Esophagus (tissue), 2 donors: ENCODE measurements at regions not wholly inside any gene's neighbourhood (a gene's known extent, or its start where the extent isn't known, plus 50 kb on each side); places are given as distances from the start of the nearest gene placed in this dataset.

Source experiments
- H3K27ac ChIP-seq, 2 donors: one replicate each; pipeline ENCODE4 v1.5.1; 2013; ENCODE audit warnings: low read depth in 2 of 2, mild to moderate bottlenecking in 2 of 2, inconsistent platforms in 1 of 2, low read length in 1 of 2, moderate library complexity in 1 of 2
- H3K27me3 ChIP-seq, 2 donors: one replicate each; pipeline ENCODE4 v1.6.1; 2013; ENCODE audit warnings: low read length in 2 of 2, control low read depth in 1 of 2, mild to moderate bottlenecking in 1 of 2; ENCODE audit not compliant: insufficient read depth in 2 of 2, control insufficient read depth in 1 of 2
- H3K36me3 ChIP-seq, 2 donors: one replicate each; pipeline ENCODE4 v1.6.1; 2013; ENCODE audit warnings: low read length in 1 of 2; ENCODE audit not compliant: control insufficient read depth in 2 of 2, insufficient read depth in 2 of 2
- H3K4me1 ChIP-seq, 2 donors: one replicate each; pipeline ENCODE4 v1.6.1; 2013; ENCODE audit warnings: low read length in 1 of 2; ENCODE audit not compliant: control insufficient read depth in 2 of 2, insufficient read depth in 2 of 2
- H3K4me3 ChIP-seq, 2 donors: one replicate each; pipeline ENCODE4 v1.5.1; 2013; ENCODE audit warnings: low read length in 2 of 2, mild to moderate bottlenecking in 2 of 2, low read depth in 1 of 2, moderate library complexity in 1 of 2
- H3K9me3 ChIP-seq, 2 donors: one replicate each; pipeline ENCODE4 v1.6.1; 2013; ENCODE audit warnings: mild to moderate bottlenecking in 2 of 2, low read depth in 1 of 2, low read length in 1 of 2, moderate library complexity in 1 of 2; ENCODE audit not compliant: control insufficient read depth in 2 of 2, insufficient read depth in 1 of 2
- WGBS, 2 donors: extraction: QIAGEN DNeasy Blood & Tissue Kit; methylation state at CpG; one replicate each; pipeline ENCODE4 v1.1.7; 2013; 5-methylcytosine and 5-hydroxymethylcytosine counted together
- donor health status: healthy with polysubstance abuse.
- donor health status: Bipolar disorder and iron deficiency.

GRCh38 chr3:22745321-22745720, 457.8 kb upstream of the UBE2E2 start:
- no peaks in the 10 kb centered on the region for H3K9me3 ChIP-seq
- H3K4me3 ChIP-seq = no peak overlapping the region
- H3K27me3 ChIP-seq = no peaks in the 10 kb centered on the region
- H3K4me1 ChIP-seq = no peaks in the 10 kb centered on the region
- no peaks in the 10 kb centered on the region for H3K36me3 ChIP-seq
- no peak overlapping the region for H3K27ac ChIP-seq

GRCh38 chr3:22746221-22746620, 456.9 kb upstream of the UBE2E2 start:
- no peak overlapping the region for H3K4me3 ChIP-seq
- no peaks in the 10 kb centered on the region for H3K4me1 ChIP-seq
- no peaks in the 10 kb centered on the region for H3K9me3 ChIP-seq
- H3K36me3 ChIP-seq = no peaks in the 10 kb centered on the region
- H3K27me3 ChIP-seq = no peaks in the 10 kb centered on the region
- no peak overlapping the region for H3K27ac ChIP-seq

DNA sequence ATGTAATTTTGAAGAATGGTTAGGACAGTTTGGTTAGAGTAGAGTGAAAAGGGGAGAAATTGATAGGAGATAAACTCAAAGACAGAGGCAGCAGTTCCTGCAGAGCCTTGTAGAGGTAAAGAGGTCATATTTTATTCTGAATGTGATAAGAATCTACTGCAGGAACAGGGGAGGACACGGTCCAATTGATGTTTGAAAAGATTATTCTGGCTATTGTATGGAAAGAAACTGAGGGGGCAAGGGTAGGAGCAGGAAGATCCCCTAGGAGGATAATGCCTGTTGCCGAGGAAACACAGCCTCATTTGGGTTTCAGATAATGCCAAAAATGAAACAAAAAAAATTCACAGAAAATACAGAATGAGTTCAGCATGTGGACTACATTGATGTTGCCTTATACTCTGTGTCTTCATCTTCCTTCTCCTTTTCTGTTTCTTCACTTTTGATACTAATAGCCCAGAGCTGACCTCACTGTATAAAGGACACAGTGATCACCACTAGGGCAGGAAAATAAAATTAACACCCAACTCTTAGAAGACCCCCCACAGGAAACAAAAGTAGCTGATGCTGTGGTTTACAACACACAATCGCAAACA, 454.6 kb upstream of the UBE2E2 start:
- no peaks in the 10 kb centered on the region for H3K27me3 ChIP-seq
- no peak overlapping the region for H3K4me3 ChIP-seq
- no peak overlapping the region for H3K27ac ChIP-seq
- H3K9me3 ChIP-seq = no peaks in the 10 kb centered on the region
- WGBS, 2 donors = 46 to 48% methylated on average over 3 of the region's 3 CpGs
- no peaks in the 10 kb centered on the region for H3K36me3 ChIP-seq
- H3K4me1 ChIP-seq = no peaks in the 10 kb centered on the region

- Histone ChIP-seq H3K36me3 (no peaks in the 10 kb centered on the region), H3K4me3 (no peak overlapping the region), H3K9me3 (no peaks in the 10 kb centered on the region), H3K27me3 (no peaks in the 10 kb centered on the region), H3K27ac (no peak overlapping the region), H3K4me1 (no peaks in the 10 kb centered on the region)
- WGBS, 2 donors = 64 to 70% methylated on average over 3 of the region's 3 CpGs
Measured at GRCh38 chr3:22759636-22760310, 443.4 kb upstream of the UBE2E2 start.

- Histone ChIP-seq H3K27me3 (no peaks in the 10 kb centered on the region), H3K9me3 (peaks cover 0 to 2% of the 10 kb centered on the region in 2 donors), H3K36me3 (no peaks in the 10 kb centered on the region)
Measured at GRCh38 chr3:22765679-22766078, 437.4 kb upstream of the UBE2E2 start.

DNA sequence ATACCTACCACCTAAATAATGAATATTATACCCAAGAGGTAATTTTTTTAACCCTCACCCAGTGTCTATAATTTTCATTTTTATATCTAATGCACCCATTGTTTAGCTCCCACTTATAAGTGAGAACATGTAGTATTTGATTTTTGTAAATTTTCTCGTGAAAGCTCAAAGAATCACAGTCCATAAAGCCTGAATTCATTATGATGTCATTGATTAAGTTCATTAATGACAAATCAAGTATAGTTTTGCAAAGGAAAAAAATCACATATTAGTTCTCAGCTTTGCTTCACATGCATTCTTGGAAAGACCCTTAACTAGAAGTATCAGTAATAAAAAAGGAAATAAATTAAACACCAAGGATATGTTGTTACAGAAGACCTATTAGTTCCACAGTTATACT, 425.3 kb upstream of the UBE2E2 start:
- no peaks in the 10 kb centered on the region for H3K36me3 ChIP-seq
- H3K4me3 ChIP-seq = no peak overlapping the region
- H3K27ac ChIP-seq = no peak overlapping the region
- no peaks in the 10 kb centered on the region for H3K9me3 ChIP-seq
- H3K4me1 ChIP-seq = no peaks in the 10 kb centered on the region
- H3K27me3 ChIP-seq = no peaks in the 10 kb centered on the region
- 69 to 71% methylated on average over 1 of the region's 1 CpG for WGBS, 2 donors

More at GRCh38 chr3:22765679-22766078, 437.4 kb upstream of the UBE2E2 start:
- Histone ChIP-seq H3K4me1 (peaks cover 0 to 2% of the 10 kb centered on the region in 2 donors), H3K27ac (no peak overlapping the region), H3K4me3 (no peak overlapping the region)

DNA sequence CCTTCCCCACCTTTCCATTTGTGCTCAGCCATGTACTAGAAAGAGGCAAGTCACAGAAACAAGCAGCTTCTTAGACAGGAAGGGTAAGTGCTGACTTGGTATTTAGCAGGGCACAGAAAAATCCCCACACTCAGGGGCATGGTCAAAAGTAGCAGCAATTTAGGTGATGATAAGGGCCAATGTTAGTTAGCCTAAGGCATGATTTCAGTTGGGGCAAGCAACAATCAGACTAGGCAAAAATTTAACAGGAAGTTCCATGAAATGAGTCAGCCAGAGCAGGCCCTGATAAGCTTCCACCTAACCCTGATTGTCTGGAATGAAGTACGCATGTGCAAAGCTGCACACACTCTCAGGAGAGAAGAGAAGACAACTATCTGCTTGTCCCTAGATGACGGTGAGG, 423.4 kb upstream of the UBE2E2 start:
- Histone ChIP-seq H3K4me1 (no peaks in the 10 kb centered on the region), H3K27ac (no peak overlapping the region), H3K27me3 (no peaks in the 10 kb centered on the region), H3K9me3 (no peaks in the 10 kb centered on the region), H3K4me3 (no peak overlapping the region), H3K36me3 (no peaks in the 10 kb centered on the region)
- 69 to 72% methylated on average over 2 of the region's 2 CpGs for WGBS, 2 donors

DNA sequence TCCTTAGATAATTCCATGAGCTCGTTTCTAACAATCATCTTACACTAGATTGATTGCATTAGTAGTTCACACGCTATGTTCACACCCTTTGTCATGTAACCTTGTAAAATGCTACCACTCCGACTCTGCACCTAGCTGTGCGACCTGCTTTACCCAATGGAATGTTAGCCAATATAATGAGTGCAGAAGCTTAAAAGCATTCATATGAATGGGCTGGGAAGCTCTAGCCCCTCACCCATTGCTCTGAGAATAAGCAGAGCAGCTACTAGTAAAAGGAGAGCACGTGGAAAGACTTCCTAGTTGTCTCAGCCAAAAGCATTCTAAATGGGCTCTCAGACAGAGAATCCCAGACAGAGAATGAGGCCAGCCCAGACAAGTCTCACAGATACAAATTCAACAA, 410.6 kb upstream of the UBE2E2 start:
- Histone ChIP-seq H3K4me1 (no peaks in the 10 kb centered on the region), H3K4me3 (no peak overlapping the region), H3K27me3 (no peaks in the 10 kb centered on the region), H3K36me3 (no peaks in the 10 kb centered on the region), H3K9me3 (no peaks in the 10 kb centered on the region), H3K27ac (no peak overlapping the region)
- 55 to 64% methylated on average over 5 of the region's 5 CpGs for WGBS, 2 donors

DNA sequence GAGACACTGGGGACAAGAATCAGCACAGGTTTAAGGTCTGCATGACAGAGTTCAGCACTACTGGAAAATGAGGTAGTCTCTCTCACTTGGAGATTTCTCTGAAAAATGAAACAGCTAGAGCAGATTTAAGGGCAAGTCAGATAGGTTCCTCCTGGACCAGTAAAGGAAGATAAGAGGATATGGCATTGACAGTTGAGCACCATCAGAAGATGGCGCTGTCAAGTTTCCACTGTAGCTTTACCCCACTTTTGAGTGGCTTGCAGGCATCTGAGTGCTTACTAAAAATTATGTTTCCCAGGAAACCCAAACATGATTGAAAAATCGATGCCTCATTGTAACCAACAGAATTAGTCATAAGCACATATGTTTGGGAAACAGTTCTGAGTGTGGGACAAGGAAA, 407.2 kb upstream of the UBE2E2 start:
- 77 to 78% methylated on average over 2 of the region's 2 CpGs for WGBS, 2 donors
- H3K36me3 ChIP-seq = no peaks in the 10 kb centered on the region
- H3K27ac ChIP-seq = no peak overlapping the region

DNA sequence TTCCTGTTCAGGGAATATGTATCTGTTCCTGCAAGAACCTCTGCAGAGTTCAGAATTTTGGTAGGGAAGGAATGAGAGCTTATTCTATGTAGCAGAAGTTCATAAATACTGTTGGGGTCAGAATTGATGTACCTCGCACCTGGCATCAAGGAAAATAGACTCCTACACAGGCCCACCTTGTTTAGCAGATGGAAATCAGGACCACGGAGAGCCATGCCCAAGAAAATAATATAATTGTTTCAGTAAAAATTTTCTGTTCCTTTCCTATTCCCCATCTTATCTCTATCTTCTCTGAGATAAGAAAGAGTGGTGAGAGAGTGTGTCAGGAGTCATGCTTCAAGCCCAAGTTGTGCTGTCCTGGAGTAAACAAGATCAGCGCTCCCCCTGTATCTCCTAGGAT, 404.7 kb upstream of the UBE2E2 start:
- Histone ChIP-seq H3K4me1 (no peaks in the 10 kb centered on the region), H3K36me3 (no peaks in the 10 kb centered on the region), H3K9me3 (no peaks in the 10 kb centered on the region), H3K4me3 (no peak overlapping the region), H3K27ac (no peak overlapping the region), H3K27me3 (no peaks in the 10 kb centered on the region)
- WGBS, 2 donors = 87 to 88% methylated on average over 3 of the region's 3 CpGs

More for the DNA sequence above, 407.2 kb upstream of the UBE2E2 start:
- Histone ChIP-seq H3K27me3 (no peaks in the 10 kb centered on the region), H3K9me3 (no peaks in the 10 kb centered on the region), H3K4me3 (no peak overlapping the region), H3K4me1 (no peaks in the 10 kb centered on the region)
